NCI-H1694 (cell line): ENCODE measurements at regions not wholly inside any gene's neighbourhood (a gene's known extent, or its start where the extent isn't known, plus 50 kb on each side); places are given as distances from the start of the nearest gene placed in this dataset.
A peak's percentile ranks its signal among the peaks of the same experiment; 100 is the strongest.
"Not testable (repeated sequence)": the region's sequence is repeated elsewhere in the genome, so short reads cannot be mapped to it uniquely, and the experiment has no call there.

Experiments used
- DNase-seq: peaks from one replicate; lab custom pipeline; 2025; lab: John Stamatoyannopoulos, UW

- not testable (repeated sequence) for DNase-seq
Measured at GRCh38 chr2:154582694-154583093, 115.8 kb upstream of the KCNJ3 start.

DNA sequence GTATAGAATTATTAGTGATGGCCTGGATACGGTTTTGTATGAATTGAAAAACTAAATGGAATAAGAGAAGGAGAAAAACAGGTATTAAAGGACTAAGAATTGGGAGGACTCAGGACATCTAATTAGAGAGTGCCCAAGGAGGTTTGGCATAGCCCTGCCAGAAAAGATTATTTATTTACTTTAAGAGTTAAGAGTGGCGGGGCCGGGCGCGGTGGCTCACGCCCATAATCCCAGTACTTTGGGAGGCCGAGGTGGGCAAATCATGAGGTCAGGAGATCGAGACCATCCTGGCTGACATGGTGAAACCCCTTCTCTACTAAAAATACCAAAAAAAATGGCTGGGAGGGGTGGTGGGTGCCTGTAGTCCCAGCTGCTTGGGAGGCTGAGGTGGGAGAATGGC lies 115.2 kb upstream of the KCNJ3 start:
- DNase-seq, result not testable (repeated sequence)

DNA sequence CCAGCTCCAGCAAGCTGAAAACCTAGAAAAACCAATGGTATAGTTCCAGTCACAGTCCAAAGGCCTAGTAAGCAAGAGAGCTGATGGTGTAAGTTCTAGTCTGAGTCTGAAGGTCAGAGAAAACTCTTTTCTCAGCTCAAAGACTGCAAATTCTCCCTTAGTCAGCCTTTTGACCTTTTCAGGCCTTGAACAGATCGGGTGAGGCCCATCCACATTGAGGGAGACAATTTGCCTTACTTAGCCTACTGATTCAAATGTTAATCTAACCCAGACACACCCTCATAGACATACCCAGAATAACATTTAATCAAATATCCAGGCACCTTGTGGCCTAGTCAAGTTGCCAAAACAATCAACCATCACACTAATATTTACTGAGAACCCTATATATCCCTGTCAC lies 110.8 kb upstream of the KCNJ3 start:
- DNase-seq, result no peak

DNA sequence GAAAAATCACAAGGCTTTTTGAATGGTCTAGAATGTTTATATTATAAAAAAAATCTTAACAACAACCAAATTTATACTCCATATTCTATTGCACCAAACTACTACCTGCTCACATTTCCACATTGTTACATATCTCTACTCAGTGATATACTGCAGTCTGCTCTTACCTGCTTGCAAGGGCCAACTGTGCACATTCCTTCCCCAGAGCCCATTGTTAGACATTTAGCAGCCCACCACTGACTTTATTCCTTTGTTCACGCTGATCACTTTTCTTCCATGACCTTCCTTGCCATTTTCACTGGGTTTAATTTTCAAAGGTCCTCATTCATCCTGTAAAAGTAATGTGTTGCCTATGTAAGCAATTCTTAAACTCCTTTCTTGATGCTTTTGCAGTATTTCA lies 109.7 kb upstream of the KCNJ3 start:
- DNase-seq, result no peak

GRCh38 chr2:154589514-154589913 lies 109.0 kb upstream of the KCNJ3 start:
- no peak for DNase-seq

- DNase-seq, result no peak
Measured at GRCh38 chr2:154591294-154591820, 107.1 kb upstream of the KCNJ3 start.

GRCh38 chr2:154599189-154599588 lies 99.3 kb upstream of the KCNJ3 start:
- DNase-seq, result no peak

DNA sequence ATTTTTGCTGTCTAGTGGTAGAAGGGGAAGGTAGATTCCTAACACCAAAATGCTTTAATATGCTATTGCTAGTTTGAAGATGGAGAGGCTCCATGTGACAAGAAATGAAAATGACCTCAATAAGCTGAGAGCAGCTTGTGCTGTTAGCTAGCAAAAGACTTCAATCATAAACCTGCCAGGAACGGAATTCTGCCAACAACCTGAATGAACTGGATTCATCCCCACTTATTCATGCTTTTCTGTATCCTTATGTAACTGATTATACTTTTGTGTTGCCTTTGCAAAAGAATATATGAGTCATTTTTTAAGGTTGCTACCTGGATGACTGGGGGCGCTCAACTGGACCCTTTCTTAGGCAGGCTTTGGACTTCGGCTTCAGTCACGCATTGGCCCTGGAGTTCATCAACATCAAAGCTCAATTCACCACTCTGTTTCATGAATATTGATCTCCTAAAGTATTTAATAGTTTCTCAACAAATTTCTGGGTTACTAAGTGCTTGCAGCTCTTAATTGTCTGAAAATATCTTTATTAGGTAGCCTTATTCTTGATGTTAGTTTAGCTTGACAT lies 97.5 kb upstream of the KCNJ3 start:
- no peak for DNase-seq

DNA sequence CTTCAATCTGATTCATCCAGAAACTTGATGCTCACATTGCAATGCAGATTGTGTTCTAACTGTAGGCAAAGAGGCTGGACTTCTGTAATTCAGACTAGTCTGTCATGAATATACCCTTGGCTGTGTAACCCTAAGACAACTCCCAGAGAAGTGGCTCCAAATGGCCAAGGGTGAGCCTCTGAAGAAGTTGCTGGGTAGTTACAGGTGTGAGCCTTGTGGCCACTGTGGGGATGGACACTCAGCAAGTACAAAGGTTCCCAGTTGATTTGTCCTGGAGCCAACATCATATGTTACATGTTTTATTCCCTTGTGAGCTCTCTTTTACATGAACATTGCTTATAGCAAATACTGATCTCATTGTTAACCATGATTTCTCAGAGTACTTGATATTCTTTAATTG lies 94.8 kb upstream of the KCNJ3 start:
- no peak for DNase-seq

- no peak for DNase-seq
Measured at GRCh38 chr2:154608438-154608837, 90.1 kb upstream of the KCNJ3 start.

GRCh38 chr2:154614906-154615305 lies 83.6 kb upstream of the KCNJ3 start:
- DNase-seq, result no peak

GRCh38 chr2:154616659-154617058 lies 81.8 kb upstream of the KCNJ3 start:
- DNase-seq, result no peak

GRCh38 chr2:154620471-154620870 lies 78.0 kb upstream of the KCNJ3 start:
- DNase-seq, result no peak

DNA sequence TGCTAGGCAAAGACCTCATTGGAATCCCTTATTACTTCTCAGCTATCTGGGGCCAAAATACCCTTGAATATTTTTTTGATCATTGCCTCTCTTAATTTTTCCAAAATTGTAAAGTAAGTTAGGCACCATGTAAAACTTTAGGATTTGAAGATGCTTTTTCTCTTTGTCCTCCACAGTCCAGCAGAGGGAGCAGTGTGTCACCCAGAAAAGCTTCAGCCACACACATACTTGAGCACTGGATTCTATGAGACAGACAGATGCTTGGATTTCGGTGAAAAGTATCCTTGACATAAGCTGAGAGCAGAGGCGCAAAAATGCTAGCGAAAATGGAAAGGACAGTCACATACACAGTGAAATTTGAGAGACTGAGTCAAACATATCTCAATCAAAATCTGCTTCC lies 74.7 kb upstream of the KCNJ3 start:
- peak; percentile 60 for DNase-seq

GRCh38 chr2:154637456-154637855 lies 61.0 kb upstream of the KCNJ3 start:
- DNase-seq, result no peak

DNA sequence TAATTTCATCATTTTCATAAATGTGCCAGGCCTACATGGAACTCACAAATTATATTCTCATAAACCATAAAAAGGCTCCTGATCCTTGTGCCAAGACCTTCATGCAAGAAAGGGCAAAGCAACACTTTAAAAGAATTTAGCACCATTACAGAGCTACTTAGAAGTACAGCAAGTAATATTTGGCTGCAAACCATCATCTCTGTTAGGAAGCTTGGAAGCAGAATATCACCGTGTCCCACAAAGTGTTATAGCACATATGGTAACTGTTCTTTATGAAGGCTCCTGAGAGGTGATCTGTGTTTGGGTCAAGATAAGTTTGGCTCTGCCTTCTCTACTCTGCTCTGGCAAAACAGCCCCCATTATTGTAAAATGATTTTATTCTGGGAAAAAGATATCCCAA lies 59.7 kb upstream of the KCNJ3 start:
- no peak for DNase-seq

DNA sequence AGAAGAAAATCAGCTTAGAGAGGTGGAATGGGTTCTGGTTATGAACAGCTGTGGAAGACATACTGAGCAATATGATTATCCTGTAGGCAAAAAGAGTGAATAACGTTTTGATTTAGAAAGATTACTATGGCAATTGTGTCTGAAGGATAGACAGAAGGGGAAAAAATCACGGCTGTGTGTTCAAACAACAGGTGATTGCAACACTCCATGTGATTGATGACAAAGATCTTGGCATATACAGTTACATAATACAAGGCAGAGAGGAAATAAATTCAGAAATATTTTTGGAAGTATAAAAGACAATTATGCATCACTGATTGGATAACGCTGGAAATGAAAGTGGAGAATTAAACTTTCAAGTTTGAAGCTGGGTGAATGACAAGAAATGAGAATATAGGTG lies 58.5 kb upstream of the KCNJ3 start:
- DNase-seq, result no peak
